SK-MEL-5 (cell line): ENCODE measurements at regions not wholly inside any gene's neighbourhood (a gene's known extent, or its start where the extent isn't known, plus 50 kb on each side); places are given as distances from the start of the nearest gene placed in this dataset.

ENCODE experiments used
- DNase-seq: peaks from one replicate; pipeline ENCODE4 v3.0.0-alpha.2; 2016; ENCODE audit warnings: low read depth, low spot score
- in situ Hi-C: cut with HindIII; loops from 2 replicates; pipeline ENCODE4 v1.10.0; 2016; ENCODE audit warnings: low sequenced_read_pairs, high pct_unique_total_duplicates, low pct_unique_long_range_greater_than_20kb

DNA sequence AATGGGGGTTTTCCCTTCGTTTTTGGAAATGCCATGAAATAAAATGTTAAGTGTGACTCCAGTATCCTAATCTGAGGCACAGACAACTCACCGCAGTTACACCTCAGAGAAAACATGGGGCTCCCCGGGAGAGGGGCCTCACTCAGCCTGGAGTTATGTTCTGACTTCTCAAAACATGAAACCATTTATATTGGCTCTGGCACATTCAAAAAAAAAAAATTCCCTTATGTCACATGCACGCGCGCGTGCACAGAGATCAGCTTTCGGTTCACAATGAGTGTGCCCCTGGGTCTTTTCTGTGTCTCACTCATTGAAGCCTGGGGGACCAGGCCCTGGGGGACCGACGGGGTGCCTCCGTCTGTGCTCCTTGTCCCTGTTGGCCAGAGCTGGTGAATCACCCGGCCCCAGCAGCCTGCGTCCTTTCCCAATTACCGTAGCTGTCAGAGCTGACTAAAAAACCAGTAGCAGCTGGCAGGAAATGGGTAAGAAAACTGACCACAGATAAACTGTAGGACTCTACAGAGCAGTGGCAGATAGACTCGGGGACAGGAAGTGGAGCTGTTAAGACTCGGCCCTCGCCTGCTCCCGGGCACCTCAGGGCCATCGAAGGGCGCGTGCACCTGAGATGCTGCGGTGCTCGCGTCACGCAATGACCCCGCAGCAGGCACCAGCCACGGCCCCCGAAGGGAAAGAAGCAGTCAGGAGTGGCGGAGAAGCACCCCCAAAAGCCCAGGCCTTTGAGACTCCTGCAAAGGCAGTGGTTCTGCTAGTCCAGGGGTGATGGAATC is 138.3 kb upstream of the ID2 start:
- no peak for DNase-seq
- in situ Hi-C loops: no loop called here

DNA sequence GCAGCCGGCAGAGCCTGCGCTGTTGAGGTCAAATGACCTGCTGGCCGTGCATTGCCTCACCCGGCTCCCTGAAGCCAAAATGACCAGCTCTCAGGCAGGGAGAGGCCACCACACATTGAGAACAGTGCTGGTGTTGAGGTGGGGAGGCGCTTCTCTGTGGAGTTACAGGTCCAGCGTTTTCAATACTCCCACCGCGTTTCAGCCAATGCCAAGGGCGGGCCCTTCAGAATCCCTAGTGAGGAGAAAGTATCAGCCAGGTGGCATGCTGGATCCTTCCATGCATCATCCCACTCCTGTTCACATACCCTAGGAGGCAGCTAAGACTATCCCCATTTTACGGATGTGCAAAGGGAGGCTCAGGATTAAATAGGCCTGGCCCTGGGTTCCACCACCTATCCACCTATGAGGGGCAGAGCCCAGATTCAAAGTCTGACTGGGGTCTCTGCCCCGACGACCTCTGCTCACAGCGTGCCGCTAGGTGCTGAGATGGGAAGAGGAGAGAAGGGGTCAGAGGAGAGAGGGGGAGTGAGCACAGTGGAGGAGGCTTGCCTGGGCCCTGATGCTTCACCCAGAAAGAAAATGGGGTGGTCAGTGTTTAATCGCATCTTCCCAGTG is 137.6 kb upstream of the ID2 start:
- DNase-seq: no peak
- in situ Hi-C loops: no loop called here

DNA sequence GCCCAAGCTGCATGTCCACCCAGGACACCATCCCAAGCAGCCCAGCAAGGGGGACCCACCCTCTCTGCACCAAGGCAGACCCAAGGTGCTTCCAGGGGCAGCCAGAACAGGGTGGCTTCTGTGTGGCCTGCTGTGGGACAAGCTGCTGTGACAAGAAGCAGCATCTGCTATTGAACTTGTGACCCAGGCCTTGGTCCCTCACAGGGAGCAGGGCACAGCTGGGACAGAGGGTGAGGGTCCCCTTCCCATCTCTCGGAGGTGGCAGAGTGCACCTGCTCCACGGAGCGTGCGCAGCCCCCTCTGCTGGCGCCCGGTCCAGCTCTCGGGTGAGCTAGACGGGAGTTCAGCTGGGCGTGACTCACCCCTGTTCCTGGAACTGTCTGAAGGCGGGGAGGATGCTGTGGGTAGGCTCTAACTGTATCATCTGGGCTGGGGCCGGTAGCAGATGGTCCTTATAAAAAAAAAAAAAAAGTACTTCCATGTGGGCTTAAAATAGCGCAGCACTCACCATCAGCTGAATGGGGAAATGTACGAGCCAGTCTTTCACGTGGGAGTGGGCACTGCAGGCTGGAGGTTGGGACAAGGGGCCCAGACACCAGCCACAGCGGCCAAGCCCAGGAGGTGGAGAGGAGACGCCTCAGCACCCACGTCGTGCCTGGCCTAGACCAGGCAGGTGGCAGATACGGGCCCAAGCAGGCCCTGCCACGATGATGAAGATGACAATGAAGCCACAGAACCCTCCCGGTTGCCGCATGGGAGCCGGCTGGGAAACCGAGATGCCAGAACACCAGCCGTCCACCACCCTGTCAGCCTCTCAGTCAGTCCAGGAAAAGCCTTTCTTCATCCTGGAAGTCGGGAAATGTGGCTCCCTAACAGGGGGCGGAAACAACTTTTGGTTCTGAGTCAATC is 136.8 kb upstream of the ID2 start:
- in situ Hi-C loops: no loop called here

DNA sequence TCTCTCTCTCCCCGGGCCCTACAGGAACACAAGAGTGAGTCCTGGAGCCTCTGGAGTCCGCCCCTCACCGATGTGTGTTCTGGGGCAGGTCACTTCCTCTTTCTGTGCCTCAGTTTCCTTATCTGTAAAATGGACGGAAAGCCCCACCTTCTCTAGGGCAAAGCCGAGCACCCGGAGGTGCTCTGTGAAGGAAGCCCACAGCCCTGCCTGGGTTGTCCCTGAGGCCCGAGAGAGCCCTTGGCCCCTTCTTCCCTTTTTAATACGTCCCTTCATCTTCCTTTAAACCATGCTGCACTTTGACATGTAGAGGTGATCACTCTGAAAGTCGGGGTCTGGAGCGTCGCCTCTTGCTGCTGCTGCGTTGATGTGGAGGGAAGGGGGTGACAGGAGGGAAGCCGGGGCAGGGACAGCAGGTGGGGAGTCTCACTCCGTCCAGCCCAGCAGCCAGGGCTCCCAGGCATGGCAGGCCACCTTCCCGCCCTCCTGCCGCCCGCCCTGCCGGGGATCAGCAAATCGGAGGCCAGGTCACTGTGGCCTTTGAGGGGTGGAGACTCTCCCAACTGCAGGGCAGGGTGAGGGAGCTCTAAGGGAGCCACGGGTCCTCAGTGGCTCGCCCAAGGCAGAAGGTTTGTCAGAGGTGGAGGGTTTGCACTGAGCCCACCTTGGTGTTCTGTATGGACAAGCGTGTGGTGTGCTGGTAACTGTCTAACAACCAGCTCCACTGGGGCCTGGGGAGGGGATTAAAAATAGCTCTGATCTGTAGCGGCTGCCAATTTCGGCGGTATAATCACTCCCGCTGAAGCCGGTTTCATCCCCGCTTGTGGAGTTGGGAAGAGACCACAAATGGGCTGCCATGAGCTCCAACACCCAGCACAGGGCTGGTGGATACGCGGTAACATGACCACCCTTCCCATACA is 135.9 kb upstream of the ID2 start:
- in situ Hi-C loops: no loop called here

More for the DNA sequence above, 136.8 kb upstream of the ID2 start:
- DNase-seq: no peak

DNA sequence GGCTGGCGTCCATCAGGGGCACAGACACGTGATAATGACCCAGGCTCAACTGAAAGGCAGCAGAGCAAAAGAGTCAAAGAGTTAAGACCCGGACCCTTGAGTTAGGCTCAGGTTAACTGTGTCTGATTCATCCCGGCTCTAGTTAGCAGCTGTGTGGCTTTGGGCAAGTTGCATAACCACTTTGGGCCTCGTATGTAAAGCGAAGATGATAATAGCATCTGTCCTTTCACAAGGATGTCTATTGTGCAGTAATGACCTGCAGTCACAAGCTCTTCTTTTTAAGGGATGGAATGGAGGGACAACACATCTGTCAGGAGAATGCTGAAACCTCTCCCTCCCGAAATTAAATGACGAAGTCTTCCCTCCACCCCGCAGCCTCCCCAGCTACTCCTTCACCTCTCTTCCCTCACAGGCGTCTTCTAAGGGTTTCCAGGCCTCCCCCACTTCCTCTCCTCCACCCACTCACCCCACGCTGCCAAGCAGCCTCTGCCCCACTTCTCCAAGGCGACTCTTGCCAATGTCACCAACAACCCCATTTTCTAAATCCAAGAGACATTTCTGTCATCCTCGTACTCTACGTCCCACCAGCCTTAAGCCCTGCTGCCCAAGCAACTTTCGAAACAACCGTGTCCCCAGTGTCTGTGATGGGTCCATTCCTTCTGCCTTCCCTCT is 135.1 kb upstream of the ID2 start:
- no peak for DNase-seq
- in situ Hi-C loops: no loop called here

More for the DNA sequence above, 135.9 kb upstream of the ID2 start:
- no peak for DNase-seq

DNA sequence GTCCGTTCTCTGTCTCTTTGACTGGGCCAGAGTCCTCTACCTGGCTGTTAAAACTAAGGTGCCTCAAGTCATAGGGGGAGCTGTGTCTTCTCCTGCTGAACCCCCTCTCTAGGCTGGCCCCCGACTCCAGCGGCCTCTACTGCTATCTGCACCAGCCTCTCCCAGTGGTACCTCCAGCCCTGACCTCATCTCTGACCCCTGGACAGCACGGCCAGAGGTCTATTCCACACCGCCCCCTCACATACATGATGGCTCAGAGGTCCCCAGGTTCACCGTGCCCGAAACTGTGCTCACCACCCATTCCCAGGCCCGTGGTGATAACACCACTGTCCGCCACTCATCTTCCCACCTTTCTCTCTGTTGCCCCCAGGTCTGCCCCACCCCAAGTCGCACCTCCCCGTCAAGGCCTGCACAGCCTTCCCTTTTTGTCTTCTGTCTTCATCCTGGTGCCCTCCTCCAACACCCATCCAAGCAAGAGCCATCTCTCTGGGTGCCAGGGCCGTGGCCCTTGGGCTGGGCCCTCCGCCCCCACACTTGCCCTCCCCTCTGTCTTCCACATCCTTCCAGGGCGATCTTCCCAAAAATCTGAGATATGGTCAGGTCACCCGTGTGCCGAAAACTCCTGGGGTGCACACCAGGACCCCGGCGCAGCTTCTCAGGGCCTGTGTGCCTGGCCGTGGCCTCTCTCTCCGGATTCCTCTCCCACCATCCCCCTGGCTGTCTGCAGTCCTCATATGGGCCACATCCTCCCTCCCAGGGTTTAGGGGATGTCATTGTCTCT is 134.4 kb upstream of the ID2 start:
- no peak for DNase-seq
- in situ Hi-C loops: no loop called here

DNA sequence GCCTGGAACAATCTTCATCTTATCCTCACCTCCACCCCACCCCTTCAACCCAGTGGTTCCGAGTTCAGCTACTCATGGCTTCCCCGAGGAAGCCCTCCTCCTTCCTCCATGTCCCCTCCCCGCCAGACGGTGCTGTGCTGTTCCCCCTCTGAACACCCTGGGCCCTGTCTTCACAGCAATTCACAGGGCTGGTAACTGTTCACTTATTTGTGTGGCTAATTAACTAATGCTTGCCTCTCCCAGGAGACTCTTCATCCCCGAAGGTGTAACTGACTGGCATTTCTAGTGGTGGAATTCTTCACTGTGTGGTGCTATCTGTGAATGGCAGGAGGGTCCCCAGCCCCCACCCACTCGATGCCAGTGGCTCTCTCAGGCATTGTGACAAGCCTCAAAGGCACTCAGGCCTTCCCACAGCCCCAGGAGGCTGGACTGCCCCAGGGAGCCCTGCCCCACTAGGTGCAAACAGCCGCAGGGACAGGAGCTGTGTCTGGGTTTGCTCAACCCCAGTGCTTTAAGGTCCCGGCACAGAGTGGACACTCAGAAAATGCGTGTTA is 133.7 kb upstream of the ID2 start:
- in situ Hi-C loops: no loop called here
- no peak for DNase-seq

DNA sequence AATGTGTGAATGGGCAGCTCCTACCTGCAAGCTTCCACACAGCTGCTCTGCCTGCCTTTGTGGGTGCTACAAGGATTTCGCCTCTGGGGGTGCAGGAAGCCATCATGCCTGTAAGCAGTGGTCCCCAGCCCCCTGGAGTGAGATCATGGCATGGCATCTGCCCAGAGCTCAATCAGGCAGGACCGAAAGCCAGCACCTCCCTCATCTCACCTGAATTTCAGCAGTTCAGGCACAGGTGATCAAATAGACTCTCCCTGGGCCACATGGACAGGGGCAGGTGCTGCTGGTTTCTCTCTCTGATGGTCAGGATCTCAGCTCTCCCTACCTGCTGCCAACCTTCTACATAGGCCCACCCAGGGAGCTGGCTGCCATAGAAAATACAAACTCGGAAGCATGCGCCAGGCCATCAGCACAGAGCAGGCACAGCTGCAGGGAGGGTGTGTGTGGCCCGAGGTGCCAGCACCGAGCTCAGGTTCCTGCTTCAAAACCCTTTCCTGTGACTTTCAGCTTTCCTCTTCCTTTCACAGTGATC is 133.2 kb upstream of the ID2 start:
- no peak for DNase-seq
- in situ Hi-C loops: no loop called here

DNA sequence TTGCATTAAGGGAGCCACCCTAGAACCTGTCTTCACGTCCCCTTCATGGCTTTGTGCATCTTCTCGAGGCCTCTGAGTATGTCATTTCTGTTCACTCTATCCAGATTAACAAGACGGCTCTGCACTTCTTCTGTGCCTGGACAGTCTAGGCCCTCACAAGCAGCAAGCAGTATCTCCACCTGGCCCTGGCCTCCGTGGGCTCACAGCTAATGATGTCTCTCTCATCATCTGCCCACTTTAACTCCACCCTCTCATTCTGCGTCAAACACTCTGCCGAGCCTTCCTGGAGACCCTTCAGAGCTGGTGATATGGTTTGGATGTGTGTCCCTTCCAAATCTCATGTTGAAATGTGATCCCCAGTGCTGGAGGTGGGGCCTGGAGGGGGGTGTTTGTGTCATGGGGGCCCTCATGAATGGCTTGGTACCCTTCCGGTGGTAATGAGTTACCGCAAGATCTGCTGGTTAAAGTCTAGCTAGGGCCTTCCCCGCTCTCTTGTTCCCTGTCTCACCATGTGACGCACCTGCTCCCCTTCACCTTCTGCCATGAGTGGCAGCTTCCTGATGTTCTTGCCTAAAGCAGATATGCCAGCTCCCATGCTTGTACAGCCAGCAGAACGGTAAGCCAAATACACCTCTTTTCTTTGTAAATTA is 132.5 kb upstream of the ID2 start:
- in situ Hi-C loops: no loop called here

DNA sequence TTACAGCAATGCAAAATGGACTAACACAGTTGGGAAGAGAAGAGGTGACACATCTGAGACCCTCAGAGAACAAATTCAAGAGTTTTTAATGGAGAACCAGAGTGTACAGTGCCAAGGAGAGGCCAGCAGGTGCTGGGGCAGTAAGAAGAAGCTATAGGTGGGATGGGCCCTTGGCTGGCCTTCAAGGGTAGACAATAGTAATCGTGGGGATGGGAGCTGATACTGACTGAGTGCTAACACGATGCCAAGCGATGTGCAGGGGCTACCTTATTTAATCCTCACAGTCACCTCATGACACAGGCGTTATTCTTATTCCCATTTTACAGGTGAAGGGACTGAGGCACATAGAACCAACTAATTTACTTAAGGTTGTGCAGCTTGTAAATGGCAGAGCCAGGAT is 131.9 kb upstream of the ID2 start:
- in situ Hi-C loops: no loop called here
- no peak for DNase-seq

More for the DNA sequence above, 132.5 kb upstream of the ID2 start:
- DNase-seq: no peak

DNA sequence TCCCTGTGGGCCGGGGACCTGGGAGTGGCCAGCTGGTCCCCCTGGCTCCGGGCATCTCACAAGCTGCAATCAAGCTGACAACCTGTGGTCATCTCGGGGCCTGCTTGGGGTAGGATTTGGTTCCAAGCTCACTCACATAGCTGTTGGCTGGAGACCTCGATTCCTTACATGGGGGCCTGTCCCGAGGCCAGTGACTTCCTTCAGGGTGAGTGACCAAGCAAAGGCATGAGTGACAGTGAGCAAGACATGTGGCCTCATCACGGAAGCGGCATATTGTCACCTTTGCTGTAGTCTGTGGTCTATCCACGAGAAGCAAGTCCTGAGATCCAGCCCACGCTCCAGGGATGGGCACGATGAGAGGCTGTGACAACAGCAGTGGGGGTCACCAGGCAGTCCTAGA is 131.4 kb upstream of the ID2 start:
- DNase-seq: no peak
- in situ Hi-C loops: no loop called here

DNA sequence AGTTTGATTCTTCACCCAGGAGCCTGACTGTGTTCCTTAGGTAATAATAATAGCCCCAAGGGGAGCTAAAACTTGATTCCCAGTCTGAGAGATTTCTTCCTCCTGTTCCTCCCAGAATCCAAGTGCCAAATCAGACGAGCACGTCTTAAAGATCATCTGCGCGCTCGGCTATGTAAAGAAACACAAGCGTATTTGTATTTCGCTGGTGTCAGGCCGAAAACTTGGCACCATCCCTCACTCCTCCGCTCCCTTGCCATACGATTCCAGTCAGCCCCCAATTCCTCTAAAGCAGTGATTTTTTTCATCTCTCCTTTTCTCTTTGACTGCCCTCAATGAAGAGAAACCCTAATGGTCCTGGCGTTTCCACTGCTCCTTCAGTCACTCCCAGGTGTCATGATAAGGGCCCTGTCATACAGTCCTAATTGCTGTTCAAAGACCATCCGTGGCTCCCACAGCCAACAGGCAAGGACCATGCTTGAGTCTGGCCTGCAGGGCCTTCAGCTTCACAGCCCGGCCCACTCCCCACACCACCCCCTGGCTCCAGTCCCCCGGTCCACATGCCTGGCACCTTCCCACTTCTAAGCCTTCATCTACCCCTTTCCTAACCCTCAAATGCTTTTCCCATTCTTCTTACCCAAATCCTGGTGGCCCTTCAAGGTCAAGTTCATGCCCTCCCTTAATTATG is 130.8 kb upstream of the ID2 start:
- in situ Hi-C loops: no loop called here
- no peak for DNase-seq

DNA sequence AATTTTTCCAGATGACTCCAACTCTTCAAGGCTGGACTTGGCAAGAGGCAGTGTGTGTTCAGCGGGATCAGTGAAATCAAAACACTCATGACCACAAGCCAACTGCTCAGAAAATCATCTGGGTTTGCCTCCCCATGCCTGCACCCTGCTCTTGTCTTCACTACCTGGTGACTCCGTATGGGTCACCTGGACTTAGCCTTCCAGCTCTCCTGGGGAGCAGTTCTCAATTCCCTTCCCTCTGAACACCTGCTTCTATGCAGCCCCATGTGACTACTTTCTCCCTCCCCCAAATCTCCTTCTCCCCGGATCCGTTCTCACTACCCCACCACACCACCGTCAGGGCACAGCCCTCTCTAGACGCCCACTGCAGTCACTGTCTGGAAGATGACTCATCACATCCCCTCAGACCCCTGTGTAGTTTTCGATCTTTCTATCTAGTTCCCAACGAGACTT is 130.2 kb upstream of the ID2 start:
- no peak for DNase-seq
- in situ Hi-C loops: no loop called here

DNA sequence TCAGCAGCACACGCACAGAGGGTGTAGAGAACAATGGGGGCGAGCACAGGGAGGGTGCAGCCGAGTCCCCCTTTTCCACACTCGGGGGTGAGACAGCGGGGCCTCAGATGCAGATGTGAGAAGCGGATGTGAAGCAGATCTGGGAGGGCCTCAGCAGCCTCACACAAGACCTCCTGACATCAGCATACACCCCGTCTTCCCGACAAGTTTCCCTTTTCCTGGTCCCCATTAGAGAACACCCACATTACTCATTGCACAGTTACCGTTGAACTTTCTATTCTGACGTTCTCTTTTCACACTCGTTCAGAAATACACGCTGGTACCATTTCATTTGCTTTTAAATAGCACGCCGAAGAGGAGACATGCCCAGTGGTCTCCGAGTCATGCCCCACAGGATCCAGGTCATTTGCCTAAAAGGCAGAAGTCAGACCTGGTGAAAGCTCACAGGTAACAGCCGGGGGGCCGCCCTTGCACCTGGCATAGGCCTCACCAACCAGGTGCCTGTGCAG is 129.5 kb upstream of the ID2 start:
- no peak for DNase-seq
- in situ Hi-C loops: no loop called here

DNA sequence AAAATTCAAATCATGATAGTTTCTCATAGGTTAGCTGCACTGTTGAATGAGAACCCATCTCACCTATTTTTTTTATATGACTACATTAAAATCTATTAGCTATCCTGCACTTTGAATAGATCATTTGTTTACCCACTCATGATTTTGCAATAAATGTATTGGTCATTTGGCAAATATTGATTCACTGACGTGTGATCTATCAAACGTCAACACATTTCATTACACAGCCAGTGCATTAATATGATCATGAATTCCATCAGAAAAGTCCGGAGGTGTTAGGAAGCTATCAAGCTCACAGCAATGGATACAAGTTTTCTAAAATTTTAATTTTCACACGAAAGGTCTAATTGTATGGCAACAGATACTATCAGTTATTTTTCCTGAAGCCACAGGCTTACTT is 128.2 kb upstream of the ID2 start:
- no peak for DNase-seq

More for the DNA sequence above, 128.2 kb upstream of the ID2 start:
- in situ Hi-C loops: no loop called here
